HG02970 (cell line): ENCODE measurements at regions not wholly inside any gene's neighbourhood (a gene's known extent, or its start where the extent isn't known, plus 50 kb on each side); places are given as distances from the start of the nearest gene placed in this dataset.
"Not testable (repeated sequence)": the region's sequence is repeated elsewhere in the genome, so short reads cannot be mapped to it uniquely, and the experiment has no call there.

ENCODE experiments used
- ATAC-seq: cut with Tn5 transposase; IDR thresholded peaks from one replicate; pipeline ENCODE4 v1.9.1; 2021; ENCODE audit warnings: mild to moderate bottlenecking, moderate library complexity, moderate number of reproducible peaks; ENCODE audit not compliant: unreplicated experiment, low FRiP score

GRCh38 chr12:84507956-84508850 is 404.4 kb downstream of the SLC6A15 start:
- no peak for ATAC-seq

- no peak for ATAC-seq
These were observed 406.3 kb downstream of the SLC6A15 start for GRCh38 chr12:84506282-84506681.

- no peak for ATAC-seq
These were observed 409.5 kb downstream of the SLC6A15 start for GRCh38 chr12:84502907-84503787.

GRCh38 chr12:84502180-84502860 is 410.3 kb downstream of the SLC6A15 start:
- ATAC-seq = no peak

GRCh38 chr12:84497819-84498218 is 414.8 kb downstream of the SLC6A15 start:
- ATAC-seq = no peak

GRCh38 chr12:84495711-84496110 is 416.9 kb downstream of the SLC6A15 start:
- ATAC-seq = no peak

GRCh38 chr12:84492351-84492883 is 420.2 kb downstream of the SLC6A15 start:
- ATAC-seq = no peak

- ATAC-seq = no peak
These were observed 427.8 kb downstream of the SLC6A15 start for GRCh38 chr12:84484798-84485197.

GRCh38 chr12:84480803-84481202 is 431.8 kb downstream of the SLC6A15 start:
- no peak for ATAC-seq

GRCh38 chr12:84470361-84470760 is 442.2 kb downstream of the SLC6A15 start:
- no peak for ATAC-seq

GRCh38 chr12:84464616-84465015 is 448.0 kb downstream of the SLC6A15 start:
- ATAC-seq = no peak

- no peak for ATAC-seq
These were observed 448.7 kb downstream of the SLC6A15 start for GRCh38 chr12:84463741-84464495.

- no peak for ATAC-seq
These were observed 457.0 kb downstream of the SLC6A15 start for GRCh38 chr12:84455598-84455997.

GRCh38 chr12:84446478-84446877 is 466.1 kb downstream of the SLC6A15 start:
- not testable (repeated sequence) for ATAC-seq

- no peak for ATAC-seq
These were observed 476.5 kb downstream of the SLC6A15 start for GRCh38 chr12:84436134-84436533.

GRCh38 chr12:84435682-84436081 is 476.9 kb downstream of the SLC6A15 start:
- ATAC-seq = no peak

- ATAC-seq = no peak
These were observed 490.3 kb downstream of the SLC6A15 start for GRCh38 chr12:84422340-84422739.

GRCh38 chr12:84421103-84421502 is 491.5 kb downstream of the SLC6A15 start:
- no peak for ATAC-seq

GRCh38 chr12:84416626-84417025 is 496.0 kb downstream of the SLC6A15 start:
- no peak for ATAC-seq

- ATAC-seq = no peak
These were observed 496.7 kb downstream of the SLC6A15 start for GRCh38 chr12:84415946-84416345.
